ENCODE measurements at regions not wholly inside any gene's neighbourhood (a gene's known extent, or its start where the extent isn't known, plus 50 kb on each side); places are given as distances from the start of the nearest gene placed in this dataset.

GRCh38 chr1:83761167-83762038 lies 237.5 kb downstream of the TTLL7 start:
- TF ChIP-seq POLR2A (IDR thresholded peaks at IDR 0.05) (no peak), CTCF (IDR thresholded peaks at IDR 0.05) (no peak), EP300 (IDR thresholded peaks at IDR 0.05) (no peak)

Data from stomach (tissue), 4 donors.